ENCODE measurements at regions not wholly inside any gene's neighbourhood (a gene's known extent, or its start where the extent isn't known, plus 50 kb on each side); places are given as distances from the start of the nearest gene placed in this dataset.

DNA sequence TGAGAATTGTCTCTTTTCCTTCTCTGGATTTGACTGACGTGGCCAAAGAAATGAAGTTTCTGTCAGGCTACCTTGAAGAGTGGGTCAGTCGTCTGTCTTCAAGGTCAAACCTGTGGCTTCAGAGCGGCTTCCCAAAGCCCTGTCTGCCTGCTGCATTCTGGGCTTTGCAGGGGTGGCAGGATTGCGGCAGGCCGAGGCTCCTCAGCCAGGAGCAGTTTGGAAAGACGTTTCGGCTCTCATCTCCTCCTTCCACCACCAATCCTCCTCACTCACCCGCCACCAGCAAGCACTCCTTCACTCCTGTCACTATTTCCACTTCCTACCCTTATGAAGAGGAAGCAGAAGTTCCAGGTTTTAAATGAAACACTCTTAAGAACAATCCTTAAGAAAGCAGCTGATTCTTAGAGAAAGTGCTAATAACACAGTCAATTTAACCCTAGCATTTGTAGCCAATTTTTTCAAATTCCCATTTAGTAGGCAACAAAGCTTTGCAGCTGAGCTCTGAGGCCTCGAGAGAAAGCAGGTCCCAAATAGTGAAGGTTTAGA is 351.7 kb downstream of the ZNF608 start:
- TF ChIP-seq, protein P1, sequence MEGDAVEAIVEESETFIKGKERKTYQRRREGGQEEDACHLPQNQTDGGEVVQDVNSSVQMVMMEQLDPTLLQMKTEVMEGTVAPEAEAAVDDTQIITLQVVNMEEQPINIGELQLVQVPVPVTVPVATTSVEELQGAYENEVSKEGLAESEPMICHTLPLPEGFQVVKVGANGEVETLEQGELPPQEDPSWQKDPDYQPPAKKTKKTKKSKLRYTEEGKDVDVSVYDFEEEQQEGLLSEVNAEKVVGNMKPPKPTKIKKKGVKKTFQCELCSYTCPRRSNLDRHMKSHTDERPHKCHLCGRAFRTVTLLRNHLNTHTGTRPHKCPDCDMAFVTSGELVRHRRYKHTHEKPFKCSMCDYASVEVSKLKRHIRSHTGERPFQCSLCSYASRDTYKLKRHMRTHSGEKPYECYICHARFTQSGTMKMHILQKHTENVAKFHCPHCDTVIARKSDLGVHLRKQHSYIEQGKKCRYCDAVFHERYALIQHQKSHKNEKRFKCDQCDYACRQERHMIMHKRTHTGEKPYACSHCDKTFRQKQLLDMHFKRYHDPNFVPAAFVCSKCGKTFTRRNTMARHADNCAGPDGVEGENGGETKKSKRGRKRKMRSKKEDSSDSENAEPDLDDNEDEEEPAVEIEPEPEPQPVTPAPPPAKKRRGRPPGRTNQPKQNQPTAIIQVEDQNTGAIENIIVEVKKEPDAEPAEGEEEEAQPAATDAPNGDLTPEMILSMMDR (IDR thresholded peaks at IDR 0.05; ENCODE audit: unreplicated experiment), result no peak
- H3K36me3 Mint-ChIP-seq (ENCODE audit: insufficient read depth), result peaks cover 4% of the 10 kb centered on the region
- H3K27ac Mint-ChIP-seq, result no peak overlapping the region
- no peak for DNase-seq (ENCODE audit: low spot score, unreplicated experiment)
- H3K4me3 Mint-ChIP-seq (ENCODE audit: low read depth), result no peak overlapping the region
- peaks cover 12% of the 10 kb centered on the region for H3K9me3 Mint-ChIP-seq (ENCODE audit: low read depth)
- peaks cover 19% of the 10 kb centered on the region for H3K4me1 Mint-ChIP-seq (ENCODE audit: low read depth)
- no peaks in the 10 kb centered on the region for H3K27me3 Mint-ChIP-seq

DNA sequence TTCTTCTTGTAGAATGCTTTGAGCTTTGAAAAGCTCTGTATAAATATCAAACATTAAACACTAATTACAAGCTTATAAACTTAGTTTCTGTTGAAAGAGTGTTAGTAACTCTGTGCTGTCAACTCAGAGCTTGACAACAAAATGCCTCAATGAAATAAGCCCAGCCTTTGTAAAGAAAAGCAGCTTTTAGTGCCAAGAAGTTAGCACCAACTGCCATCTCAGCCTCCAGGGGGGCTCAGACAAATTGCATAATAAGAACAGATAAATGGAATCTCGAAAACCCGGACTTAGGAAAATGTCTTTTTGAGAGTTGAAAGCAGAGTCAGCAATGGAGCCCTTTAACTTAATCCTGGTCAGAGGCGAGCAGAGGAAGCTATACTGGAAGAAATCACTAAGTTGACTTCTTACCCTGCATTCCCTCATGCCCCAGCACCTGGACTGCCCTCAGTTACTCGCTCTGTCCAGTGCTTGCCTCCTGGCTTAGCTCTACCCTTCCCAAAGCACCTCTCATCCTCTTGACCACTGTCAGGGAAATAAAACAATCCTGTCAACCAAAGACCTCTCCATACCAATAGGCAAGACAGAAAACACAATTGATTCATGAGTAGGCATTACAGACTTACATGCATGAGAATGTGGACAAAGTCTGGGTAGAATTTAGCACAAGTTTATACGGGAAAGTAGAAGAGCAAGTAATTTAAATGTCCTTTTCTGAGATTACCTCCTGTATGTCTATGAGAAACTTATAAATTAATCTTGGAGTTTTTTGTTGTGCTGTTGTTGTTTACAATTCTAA is 352.7 kb downstream of the ZNF608 start:
- Mint-ChIP-seq H3K4me1 (ENCODE audit: low read depth) (peaks cover 19% of the 10 kb centered on the region), H3K27ac (no peak overlapping the region)
- no peak for DNase-seq (ENCODE audit: low spot score, unreplicated experiment)

GRCh38 chr5:124383693-124384092 is 362.7 kb downstream of the ZNF608 start:
- Mint-ChIP-seq H3K27ac (no peak overlapping the region), H3K27me3 (no peaks in the 10 kb centered on the region), H3K9me3 (ENCODE audit: low read depth) (peaks cover 52% of the 10 kb centered on the region), H3K4me1 (ENCODE audit: low read depth) (no peaks in the 10 kb centered on the region), H3K36me3 (ENCODE audit: insufficient read depth) (peaks cover 21% of the 10 kb centered on the region), H3K4me3 (ENCODE audit: low read depth) (no peak overlapping the region)
- no peak for DNase-seq (ENCODE audit: low spot score, unreplicated experiment)
- TF ChIP-seq, protein P1 (IDR thresholded peaks at IDR 0.05; ENCODE audit: unreplicated experiment), result no peak

More for the DNA sequence above, 352.7 kb downstream of the ZNF608 start:
- Mint-ChIP-seq H3K4me3 (ENCODE audit: low read depth) (no peak overlapping the region), H3K36me3 (ENCODE audit: insufficient read depth) (peaks cover 9% of the 10 kb centered on the region), H3K27me3 (no peaks in the 10 kb centered on the region), H3K9me3 (ENCODE audit: low read depth) (peaks cover 17% of the 10 kb centered on the region)
- TF ChIP-seq, protein P1 (IDR thresholded peaks at IDR 0.05; ENCODE audit: unreplicated experiment), result no peak

GRCh38 chr5:124377386-124377785 is 369.1 kb downstream of the ZNF608 start:
- TF ChIP-seq, protein P1 (IDR thresholded peaks at IDR 0.05; ENCODE audit: unreplicated experiment), result no peak
- Mint-ChIP-seq H3K27me3 (no peaks in the 10 kb centered on the region), H3K4me3 (ENCODE audit: low read depth) (no peak overlapping the region), H3K9me3 (ENCODE audit: low read depth) (peaks cover 9% of the 10 kb centered on the region), H3K4me1 (ENCODE audit: low read depth) (peaks cover 12% of the 10 kb centered on the region), H3K27ac (no peak overlapping the region), H3K36me3 (ENCODE audit: insufficient read depth) (peaks cover 6% of the 10 kb centered on the region)
- DNase-seq (ENCODE audit: low spot score, unreplicated experiment), result no peak

- H3K9me3 Mint-ChIP-seq (ENCODE audit: low read depth), result peaks cover 3% of the 10 kb centered on the region
- H3K4me3 Mint-ChIP-seq (ENCODE audit: low read depth), result no peak overlapping the region
- TF ChIP-seq, protein P1 (IDR thresholded peaks at IDR 0.05; ENCODE audit: unreplicated experiment), result no peak
- DNase-seq (ENCODE audit: low spot score, unreplicated experiment), result no peak
- peaks cover 12% of the 10 kb centered on the region for H3K4me1 Mint-ChIP-seq (ENCODE audit: low read depth)
- no peaks in the 10 kb centered on the region for H3K36me3 Mint-ChIP-seq (ENCODE audit: insufficient read depth)
- no peak overlapping the region for H3K27ac Mint-ChIP-seq
- no peaks in the 10 kb centered on the region for H3K27me3 Mint-ChIP-seq
Measured at GRCh38 chr5:124373883-124374282, 372.6 kb downstream of the ZNF608 start.
